HG03342 (cell line): ENCODE measurements at regions not wholly inside any gene's neighbourhood (a gene's known extent, or its start where the extent isn't known, plus 50 kb on each side); places are given as distances from the start of the nearest gene placed in this dataset.

Experiments used
- ATAC-seq: cut with Tn5 transposase; IDR thresholded peaks from one replicate; pipeline ENCODE4 v1.9.1; 2021; ENCODE audit warnings: mild to moderate bottlenecking, moderate library complexity; ENCODE audit not compliant: unreplicated experiment

- ATAC-seq: no peak
Measured at GRCh38 chr13:44017756-44018309, 138.1 kb downstream of the LACC1 start.

- no peak for ATAC-seq
Measured at GRCh38 chr13:44019651-44020050, 139.9 kb downstream of the LACC1 start.

- no peak for ATAC-seq
Measured at GRCh38 chr13:44021422-44021821, 141.7 kb downstream of the LACC1 start.

- ATAC-seq: no peak
Measured at GRCh38 chr13:44022196-44022595, 142.5 kb downstream of the LACC1 start.

GRCh38 chr13:44024167-44024845, 144.6 kb downstream of the LACC1 start:
- ATAC-seq: no peak

- no peak for ATAC-seq
Measured at GRCh38 chr13:44024846-44025195, 145.1 kb downstream of the LACC1 start.

- ATAC-seq: no peak
Measured at GRCh38 chr13:44026194-44026593, 146.5 kb downstream of the LACC1 start.

- ATAC-seq: no peak
Measured at GRCh38 chr13:44028734-44029133, 149.0 kb downstream of the LACC1 start.

GRCh38 chr13:44030615-44031014, 150.9 kb downstream of the LACC1 start:
- no peak for ATAC-seq

GRCh38 chr13:44031555-44031954, 151.9 kb downstream of the LACC1 start:
- no peak for ATAC-seq

- no peak for ATAC-seq
Measured at GRCh38 chr13:44032802-44033201, 153.1 kb downstream of the LACC1 start.

GRCh38 chr13:44035400-44035799, 155.7 kb downstream of the LACC1 start:
- no peak for ATAC-seq

GRCh38 chr13:44040070-44040817, 160.5 kb downstream of the LACC1 start:
- ATAC-seq: no peak

GRCh38 chr13:44040818-44041100, 161.1 kb downstream of the LACC1 start:
- ATAC-seq: no peak

GRCh38 chr13:44044547-44045179, 165.0 kb downstream of the LACC1 start:
- ATAC-seq: no peak

- no peak for ATAC-seq
Measured at GRCh38 chr13:44045180-44045562, 165.5 kb downstream of the LACC1 start.

GRCh38 chr13:44046428-44046827, 166.7 kb downstream of the LACC1 start:
- ATAC-seq: no peak

- no peak for ATAC-seq
Measured at GRCh38 chr13:44048326-44048725, 168.6 kb downstream of the LACC1 start.

GRCh38 chr13:44049081-44049945, 169.6 kb downstream of the LACC1 start:
- no peak for ATAC-seq

- no peak for ATAC-seq
Measured at GRCh38 chr13:44050450-44051063, 170.9 kb downstream of the LACC1 start.

GRCh38 chr13:44051405-44051804, 171.7 kb downstream of the LACC1 start:
- no peak for ATAC-seq
